Upper lobe of right lung (tissue), 1 donor: ENCODE measurements at regions not wholly inside any gene's neighbourhood (a gene's known extent, or its start where the extent isn't known, plus 50 kb on each side); places are given as distances from the start of the nearest gene placed in this dataset.
A peak's percentile ranks its signal among the peaks of the same experiment; 100 is the strongest.

Experiments
- ATAC-seq: fragments of 200-7000 bp; cut with Tn5 transposase; one replicate; pipeline ENCODE4 v1.9.1; 2020; ENCODE audit warnings: mild to moderate bottlenecking, moderate library complexity
- DNase-seq: peaks from one replicate; pipeline ENCODE4 v3.0.0-alpha.2; 2020
- H3K27ac ChIP-seq: fragments of 200-600 bp; one replicate; pipeline ENCODE4 v1.8.0; 2022
- H3K27me3 ChIP-seq: fragments of 200-600 bp; one replicate; pipeline ENCODE4 v1.8.0; 2022; ENCODE audit warnings: mild to moderate bottlenecking
- H3K36me3 ChIP-seq: fragments of 200-600 bp; one replicate; pipeline ENCODE4 v1.8.0; 2022
- H3K4me1 ChIP-seq: fragments of 200-600 bp; one replicate; pipeline ENCODE4 v1.8.0; 2022
- H3K4me3 ChIP-seq: fragments of 200-600 bp; one replicate; pipeline ENCODE4 v1.8.0; 2022; ENCODE audit warnings: mild to moderate bottlenecking
- H3K9me3 ChIP-seq: fragments of 200-600 bp; one replicate; pipeline ENCODE4 v1.8.0; 2022
- intact Hi-C: fragments of 100-400 bp; cut with DNase I; formaldehyde crosslinking; loops from one replicate; pipeline ENCODE4 v1.11.0; 2022
- TF ChIP-seq, protein P1 (sequence below): fragments of 200-600 bp; IDR thresholded peaks from one replicate; pipeline ENCODE4 v1.8.0; 2022; ENCODE audit warnings: antibody characterized with exemption
- donor health status: DM: no; HTN: yes; CAD: no; lungs with severe emphysema.

DNA sequence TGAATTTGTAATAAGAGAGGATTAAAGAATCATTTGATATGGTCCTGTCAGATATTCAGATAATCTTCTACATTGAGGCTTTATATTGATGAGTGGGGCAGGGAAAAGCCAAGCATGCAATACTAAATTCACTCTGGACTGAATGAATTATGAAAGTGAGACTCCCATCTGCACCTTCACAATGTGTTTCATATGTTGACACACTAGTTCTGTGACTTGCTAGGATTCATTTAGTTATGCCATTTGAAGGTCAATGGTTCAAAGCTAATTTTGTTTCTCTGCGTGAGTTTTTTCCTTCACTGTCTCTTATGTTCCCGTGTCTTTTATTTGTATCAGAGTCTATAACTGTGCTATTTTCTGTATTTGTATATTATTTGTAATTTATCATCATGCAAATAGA lies 1332.5 kb downstream of the KCNT2 start:
- no peak overlapping the region for H3K4me3 ChIP-seq
- TF ChIP-seq, protein P1, sequence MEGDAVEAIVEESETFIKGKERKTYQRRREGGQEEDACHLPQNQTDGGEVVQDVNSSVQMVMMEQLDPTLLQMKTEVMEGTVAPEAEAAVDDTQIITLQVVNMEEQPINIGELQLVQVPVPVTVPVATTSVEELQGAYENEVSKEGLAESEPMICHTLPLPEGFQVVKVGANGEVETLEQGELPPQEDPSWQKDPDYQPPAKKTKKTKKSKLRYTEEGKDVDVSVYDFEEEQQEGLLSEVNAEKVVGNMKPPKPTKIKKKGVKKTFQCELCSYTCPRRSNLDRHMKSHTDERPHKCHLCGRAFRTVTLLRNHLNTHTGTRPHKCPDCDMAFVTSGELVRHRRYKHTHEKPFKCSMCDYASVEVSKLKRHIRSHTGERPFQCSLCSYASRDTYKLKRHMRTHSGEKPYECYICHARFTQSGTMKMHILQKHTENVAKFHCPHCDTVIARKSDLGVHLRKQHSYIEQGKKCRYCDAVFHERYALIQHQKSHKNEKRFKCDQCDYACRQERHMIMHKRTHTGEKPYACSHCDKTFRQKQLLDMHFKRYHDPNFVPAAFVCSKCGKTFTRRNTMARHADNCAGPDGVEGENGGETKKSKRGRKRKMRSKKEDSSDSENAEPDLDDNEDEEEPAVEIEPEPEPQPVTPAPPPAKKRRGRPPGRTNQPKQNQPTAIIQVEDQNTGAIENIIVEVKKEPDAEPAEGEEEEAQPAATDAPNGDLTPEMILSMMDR = no peak
- no peak for ATAC-seq
- no peaks in the 10 kb centered on the region for H3K4me1 ChIP-seq
- intact Hi-C loops = no loop called here
- H3K27ac ChIP-seq = no peak overlapping the region
- H3K27me3 ChIP-seq = no peaks in the 10 kb centered on the region
- no peaks in the 10 kb centered on the region for H3K36me3 ChIP-seq
- DNase-seq = no peak
- no peaks in the 10 kb centered on the region for H3K9me3 ChIP-seq

DNA sequence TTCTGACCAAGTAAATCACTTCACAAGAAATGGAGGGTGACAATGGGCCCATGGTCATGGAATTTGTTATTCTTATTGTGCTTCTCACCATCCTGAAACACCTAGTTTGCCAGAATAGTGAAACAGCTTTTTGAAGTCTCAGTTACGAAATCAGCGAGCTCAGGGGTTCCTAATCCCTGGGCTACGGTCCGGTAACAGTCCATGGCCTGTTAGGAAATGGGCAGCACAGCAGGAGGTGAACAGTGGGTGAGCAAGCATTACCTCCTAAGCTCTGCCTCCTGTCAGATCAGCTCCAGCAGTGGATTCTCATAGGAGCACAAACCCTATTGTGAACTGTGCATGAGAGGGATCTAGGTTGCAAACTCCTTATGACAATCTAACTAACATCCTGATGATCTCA lies 1356.3 kb downstream of the KCNT2 start:
- no peak for ATAC-seq
- H3K27ac ChIP-seq = no peak overlapping the region
- intact Hi-C loops = no loop called here
- no peaks in the 10 kb centered on the region for H3K27me3 ChIP-seq
- H3K4me3 ChIP-seq = no peak overlapping the region
- no peaks in the 10 kb centered on the region for H3K4me1 ChIP-seq
- no peaks in the 10 kb centered on the region for H3K9me3 ChIP-seq
- no peak for DNase-seq
- TF ChIP-seq, protein P1 = no peak
- no peaks in the 10 kb centered on the region for H3K36me3 ChIP-seq

DNA sequence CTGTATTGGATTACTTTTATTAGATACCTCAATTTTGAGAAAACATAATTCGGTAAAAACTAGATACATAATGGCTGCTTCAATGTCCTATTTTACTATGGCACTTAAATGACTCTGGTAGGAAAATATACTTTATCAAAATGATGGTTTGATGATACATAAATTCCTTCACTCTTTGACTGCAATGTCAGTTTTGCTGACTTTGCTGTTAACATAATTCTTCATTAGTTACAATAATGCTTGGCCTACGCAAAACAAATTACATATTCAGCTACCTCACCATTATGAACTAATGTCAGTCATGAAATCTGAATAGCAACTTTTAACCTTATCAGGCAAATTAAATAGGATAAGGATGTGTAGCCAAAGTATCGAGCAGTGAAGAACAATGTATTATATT lies 1364.7 kb downstream of the KCNT2 start:
- Histone ChIP-seq H3K27ac (no peak overlapping the region), H3K4me1 (no peaks in the 10 kb centered on the region), H3K27me3 (no peaks in the 10 kb centered on the region), H3K36me3 (no peaks in the 10 kb centered on the region), H3K9me3 (no peaks in the 10 kb centered on the region), H3K4me3 (no peak overlapping the region)
- no peak for DNase-seq
- TF ChIP-seq, protein P1 = no peak
- intact Hi-C loops = no loop called here
- ATAC-seq = no peak

DNA sequence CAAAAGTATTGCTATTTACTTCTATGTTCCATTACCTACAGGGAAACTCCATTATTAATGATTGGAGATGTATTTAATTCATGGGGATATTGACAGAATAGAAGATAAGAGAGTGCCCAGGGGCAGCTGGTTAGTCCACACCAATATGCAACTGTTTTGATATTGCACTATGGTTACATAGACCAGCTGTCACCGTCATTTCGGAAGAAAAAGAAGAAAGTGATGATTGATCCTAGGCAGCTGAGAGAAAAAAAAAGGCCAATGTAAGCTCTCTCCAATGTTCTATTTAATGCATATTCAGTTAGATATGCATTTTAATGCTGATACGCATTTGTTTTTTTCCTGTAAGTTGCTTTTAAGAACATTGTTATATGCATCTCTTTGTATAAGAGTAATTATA lies 1367.2 kb downstream of the KCNT2 start:
- Histone ChIP-seq H3K27me3 (no peaks in the 10 kb centered on the region), H3K36me3 (no peaks in the 10 kb centered on the region), H3K9me3 (no peaks in the 10 kb centered on the region), H3K4me1 (no peaks in the 10 kb centered on the region), H3K4me3 (no peak overlapping the region), H3K27ac (no peak overlapping the region)
- no peak for DNase-seq
- ATAC-seq = no peak
- intact Hi-C loops = no loop called here
- TF ChIP-seq, protein P1 = no peak

DNA sequence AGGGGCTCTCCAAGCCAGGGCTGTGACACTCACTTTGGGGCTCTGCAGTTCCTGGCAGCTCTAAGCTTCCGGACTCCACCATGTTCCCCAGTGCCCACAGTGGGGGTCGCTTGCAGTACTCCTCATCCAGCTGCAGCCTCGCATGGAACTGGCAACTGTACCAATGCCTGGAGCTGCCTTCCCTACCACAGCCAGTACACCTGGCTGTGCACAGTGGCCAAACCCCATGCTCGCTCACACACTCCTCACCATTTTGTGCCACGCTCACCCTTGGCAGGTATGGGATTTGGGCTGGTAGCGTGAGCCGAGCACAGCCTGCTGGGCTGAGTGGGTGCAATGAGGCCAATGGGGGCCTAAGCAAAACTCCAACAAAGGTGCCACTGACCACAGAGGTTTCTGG lies 1369.9 kb downstream of the KCNT2 start:
- DNase-seq = no peak

More for the DNA sequence above, 1369.9 kb downstream of the KCNT2 start:
- Histone ChIP-seq H3K27ac (no peak overlapping the region), H3K36me3 (no peaks in the 10 kb centered on the region), H3K4me3 (no peak overlapping the region), H3K27me3 (no peaks in the 10 kb centered on the region), H3K4me1 (no peaks in the 10 kb centered on the region), H3K9me3 (no peaks in the 10 kb centered on the region)
- peak; percentile 37 for ATAC-seq
- intact Hi-C loops = no loop called here
- TF ChIP-seq, protein P1 = no peak
